GM12878 (cell line): ENCODE measurements at regions not wholly inside any gene's neighbourhood (a gene's known extent, or its start where the extent isn't known, plus 50 kb on each side); places are given as distances from the start of the nearest gene placed in this dataset.

Experiments
- ATAC-seq: fragments of 200-7000 bp; cut with Tn5 transposase; 3 replicates; pipeline ENCODE4 v1.9.1; 2020; ENCODE audit warnings: mild to moderate bottlenecking, moderate library complexity
- BruUV-seq: library from RNA; stranded (reverse); fragments of 400-500 nt; replicated peaks from 2 replicates; lab custom pipeline; 2021; lab: Mats Ljungman, UMichigan
- CTCF ChIA-PET: fragments of 300-600 bp; sonication (Branson Sonifier 250); formaldehyde crosslinking; extraction: SDS; loops from one replicate; lab custom pipeline; 2021; ENCODE audit warnings: inconsistent platforms; lab: Yijun Ruan, JAX
- POLR2A ChIA-PET: fragments of 350-600 bp; formaldehyde crosslinking; extraction: SDS; loops from one replicate; lab custom pipeline; 2021; ENCODE audit warnings: inconsistent platforms; lab: Charles Lee
- RAD21 ChIA-PET: fragments of 300-600 bp; sonication (Branson Sonifier 250); formaldehyde crosslinking; loops from one replicate; lab custom pipeline; 2023; ENCODE audit warnings: antibody characterized with exemption; ENCODE audit not compliant: unreplicated experiment; lab: Charles Lee
- SMC1A ChIA-PET: fragments of 300-600 bp; sonication (Branson Sonifier 250); formaldehyde crosslinking; loops from one replicate; lab custom pipeline; 2023; ENCODE audit not compliant: unreplicated experiment, uncharacterized antibody; lab: Charles Lee
- DNase-seq: peaks from one replicate; pipeline ENCODE4 v3.0.0-alpha.2; 2011; ENCODE audit warnings: low read depth, low spot score
- FAIRE-seq: peaks from 3 replicates; lab custom pipeline; 2011; peaks lifted over from hg19 to GRCh38; lab: Jason Lieb, UNC
- H2AFZ ChIP-seq: 2 replicates; pipeline ENCODE4 v1.6.0; 2011; ENCODE audit warnings: low read depth, low read length, control low read depth; ENCODE audit not compliant: control insufficient read depth
- H3K27ac ChIP-seq: 2 replicates; pipeline ENCODE4 v1.5.1; 2011; ENCODE audit warnings: control low read depth; ENCODE audit not compliant: control insufficient read depth, insufficient read depth
- H3K27me3 ChIP-seq, 2 experiments: replicated peaks in 1 of 2; 2 replicates each; pipeline versions ENCODE4 v1.6.0 to v1.6.1; 2011; ENCODE audit warnings: low read length in 1 of 2; ENCODE audit not compliant: control insufficient read depth in 2 of 2, insufficient read depth in 2 of 2
- H3K36me3 ChIP-seq, 2 experiments: 2 replicates each; pipeline ENCODE4 v1.5.1; 2011; ENCODE audit warnings: low read length in 1 of 2; ENCODE audit not compliant: control insufficient read depth in 2 of 2, insufficient read depth in 2 of 2
- H3K4me1 ChIP-seq: 2 replicates; pipeline ENCODE4 v1.6.1; 2011; ENCODE audit warnings: mild to moderate bottlenecking, low read length, moderate library complexity, mixed read lengths; ENCODE audit not compliant: control insufficient read depth, insufficient read depth
- H3K4me2 ChIP-seq: 2 replicates; pipeline ENCODE4 v1.6.0; 2011; ENCODE audit warnings: control low read depth; ENCODE audit not compliant: control insufficient read depth, insufficient read depth
- H3K4me3 ChIP-seq: fragments of 200-600 bp; sonication (generic); 2 replicates; pipeline ENCODE4 v1.5.1; 2016
- H3K79me2 ChIP-seq: 2 replicates; pipeline ENCODE4 v1.6.0; 2011; ENCODE audit warnings: low read length; ENCODE audit not compliant: control insufficient read depth, insufficient read depth
- H3K9ac ChIP-seq: 2 replicates; pipeline ENCODE4 v1.8.0; 2011; ENCODE audit warnings: low read length, control low read depth, mixed read lengths; ENCODE audit not compliant: control insufficient read depth, insufficient read depth
- H3K9me3 ChIP-seq: replicated peaks from 3 replicates; pipeline ENCODE4 v1.5.1; 2011; ENCODE audit warnings: mild to moderate bottlenecking, low read length; ENCODE audit not compliant: control insufficient read depth, insufficient read depth
- H4K20me1 ChIP-seq: 2 replicates; pipeline ENCODE4 v1.6.0; 2011; ENCODE audit not compliant: control insufficient read depth, insufficient read depth
- CBFB ChIP-seq: IDR thresholded peaks from 2 replicates; pipeline ENCODE4 v1.6.1; 2016; ENCODE audit warnings: antibody characterized with exemption, low read depth
- CBX5 ChIP-seq: sonication (generic); IDR thresholded peaks from 2 replicates; pipeline ENCODE4 v1.6.1; 2016; ENCODE audit warnings: low read depth, moderate library complexity, mild to moderate bottlenecking, inconsistent platforms
- EGR1 ChIP-seq, 2 experiments: IDR thresholded peaks; 1 replicate in 1 of 2; 2 replicates in 1 of 2; pipeline ENCODE4 v1.6.1; 2011 to 2012; ENCODE audit warnings: low read depth in 2 of 2, low read length in 2 of 2, borderline replicate concordance in 1 of 2, mild to moderate bottlenecking in 1 of 2, moderate library complexity in 1 of 2
- HCFC1 ChIP-seq: fragments of 150-350 bp; IDR thresholded peaks from 2 replicates; pipeline ENCODE4 v1.6.1; 2014; ENCODE audit warnings: low read length
- MTA2 ChIP-seq: fragments of 450-650 bp; IDR thresholded peaks from 2 replicates; pipeline ENCODE4 v1.6.1; 2016; ENCODE audit warnings: low read depth, mild to moderate bottlenecking, moderate library complexity
- MXI1 ChIP-seq: fragments of 150-350 bp; IDR thresholded peaks from 2 replicates; pipeline ENCODE4 v1.6.1; 2011; ENCODE audit warnings: low read depth, mild to moderate bottlenecking, inconsistent platforms, low read length, improper control_type of control experiment
- NRF1 ChIP-seq: conservative IDR thresholded peaks from 2 replicates; pipeline ENCODE4 v1.6.1; 2011; ENCODE audit warnings: mild to moderate bottlenecking, low read depth, low read length, improper control_type of control experiment
- SMC3 ChIP-seq: IDR thresholded peaks from 2 replicates; pipeline ENCODE4 v1.6.1; 2011; ENCODE audit warnings: low read length, improper control_type of control experiment, borderline replicate concordance
- ZNF217 ChIP-seq: fragments of 450-650 bp; IDR thresholded peaks from 2 replicates; pipeline ENCODE4 v1.6.1; 2017; ENCODE audit warnings: antibody characterized with exemption, mild to moderate bottlenecking
- WGBS: methylation state at CpG from one replicate; pipeline ENCODE4 v1.1.6; 2016; ENCODE audit warnings: low lambda C conversion rate; ENCODE audit not compliant: insufficient replicate concordance, insufficient coverage; ENCODE audit errors: missing lambda C conversion rate; 5-methylcytosine and 5-hydroxymethylcytosine counted together
- in situ Hi-C: fragments of 300-500 bp; cut with MboI; formaldehyde crosslinking; loops from 9 replicates; pipeline ENCODE4 v1.14.3; 2018; ENCODE audit warnings: mixed read lengths
- intact Hi-C: fragments of 100-400 bp; cut with micrococcal nuclease; formaldehyde crosslinking; loops from one replicate; pipeline ENCODE4 v1.14.2; 2022; ENCODE audit not compliant: unreplicated experiment
- TF ChIP-seq, protein P1 (sequence below): IDR thresholded peaks from 2 replicates; pipeline ENCODE4 v1.6.1; 2012; ENCODE audit warnings: low read depth, low read length, improper control_type of control experiment
- TF ChIP-seq, protein P2 (sequence below): IDR thresholded peaks from 2 replicates; pipeline ENCODE4 v1.6.1; 2012; ENCODE audit warnings: low read depth, low read length, improper control_type of control experiment
- TF ChIP-seq, protein P3 (sequence below): IDR thresholded peaks from 2 replicates; pipeline ENCODE4 v1.6.1; 2011; ENCODE audit warnings: mild to moderate bottlenecking, low read depth, low read length, moderate library complexity; ENCODE audit not compliant: insufficient replicate concordance

DNA sequence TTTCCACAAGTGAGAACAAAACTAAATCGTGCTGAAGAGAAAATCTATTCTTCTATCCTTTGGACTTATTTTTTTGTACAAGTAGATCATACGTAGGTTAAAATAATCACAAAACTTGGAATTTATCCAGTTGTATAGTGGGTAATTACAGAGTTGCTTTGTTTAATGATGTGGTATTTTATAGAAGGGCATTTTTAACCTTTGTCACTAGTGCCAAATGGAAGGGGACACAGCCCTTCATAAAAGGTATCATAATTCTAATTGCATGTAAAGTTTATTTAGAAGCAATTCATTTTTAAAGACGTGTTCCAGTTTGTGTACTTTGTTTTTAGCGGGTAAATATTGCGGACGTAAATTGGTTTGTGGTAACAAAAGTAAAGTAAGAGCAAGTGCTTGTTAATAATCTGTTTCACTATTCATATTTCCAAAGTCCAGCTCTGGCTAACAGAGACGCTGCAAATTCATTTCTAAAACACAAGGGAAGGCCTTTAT is 99.5 kb downstream of the ERCC5 start:
- ATAC-seq (no peak), FAIRE-seq (no peak), DNase-seq (no peak)
- Histone ChIP-seq H3K79me2 (no peaks in the 10 kb centered on the region), H3K4me3 (no peak overlapping the region), H3K9ac (no peak overlapping the region), H3K4me1 (no peaks in the 10 kb centered on the region), H3K36me3 (no peaks in the 10 kb centered on the region), H3K27ac (no peak overlapping the region), H3K9me3 (peaks cover 6% of the 10 kb centered on the region), H4K20me1 (no peaks in the 10 kb centered on the region), H3K27me3 (no peaks in the 10 kb centered on the region), H2AFZ (no peak overlapping the region), H3K4me2 (no peak overlapping the region)
- BruUV-seq = no TSS peak
- SMC1A ChIA-PET = no interaction called here
- CTCF ChIA-PET = no interaction called here
- RAD21 ChIA-PET = no interaction called here
- POLR2A ChIA-PET = no interaction called here
- in situ Hi-C loops (no loop called here), intact Hi-C loops (no loop called here)
- 67% methylated on average over 7 of the region's 7 CpGs for WGBS
- TF ChIP-seq ZNF217 (no peak), CBX5 (no peak), CBFB (no peak), MXI1 (no peak), SMC3 (no peak), EGR1 (IDR thresholded peaks at IDR 0.05; ENCODE audit: borderline replicate concordance in 1 of 2, low read depth in 2 of 2, low read length in 2 of 2) (no peak), MTA2 (no peak), HCFC1 (no peak), NRF1 (no peak)
- TF ChIP-seq, protein P1, sequence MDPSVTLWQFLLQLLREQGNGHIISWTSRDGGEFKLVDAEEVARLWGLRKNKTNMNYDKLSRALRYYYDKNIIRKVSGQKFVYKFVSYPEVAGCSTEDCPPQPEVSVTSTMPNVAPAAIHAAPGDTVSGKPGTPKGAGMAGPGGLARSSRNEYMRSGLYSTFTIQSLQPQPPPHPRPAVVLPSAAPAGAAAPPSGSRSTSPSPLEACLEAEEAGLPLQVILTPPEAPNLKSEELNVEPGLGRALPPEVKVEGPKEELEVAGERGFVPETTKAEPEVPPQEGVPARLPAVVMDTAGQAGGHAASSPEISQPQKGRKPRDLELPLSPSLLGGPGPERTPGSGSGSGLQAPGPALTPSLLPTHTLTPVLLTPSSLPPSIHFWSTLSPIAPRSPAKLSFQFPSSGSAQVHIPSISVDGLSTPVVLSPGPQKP = no peak
- TF ChIP-seq, protein P2, sequence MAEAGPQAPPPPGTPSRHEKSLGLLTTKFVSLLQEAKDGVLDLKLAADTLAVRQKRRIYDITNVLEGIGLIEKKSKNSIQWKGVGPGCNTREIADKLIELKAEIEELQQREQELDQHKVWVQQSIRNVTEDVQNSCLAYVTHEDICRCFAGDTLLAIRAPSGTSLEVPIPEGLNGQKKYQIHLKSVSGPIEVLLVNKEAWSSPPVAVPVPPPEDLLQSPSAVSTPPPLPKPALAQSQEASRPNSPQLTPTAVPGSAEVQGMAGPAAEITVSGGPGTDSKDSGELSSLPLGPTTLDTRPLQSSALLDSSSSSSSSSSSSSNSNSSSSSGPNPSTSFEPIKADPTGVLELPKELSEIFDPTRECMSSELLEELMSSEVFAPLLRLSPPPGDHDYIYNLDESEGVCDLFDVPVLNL = no peak
- TF ChIP-seq, protein P3, sequence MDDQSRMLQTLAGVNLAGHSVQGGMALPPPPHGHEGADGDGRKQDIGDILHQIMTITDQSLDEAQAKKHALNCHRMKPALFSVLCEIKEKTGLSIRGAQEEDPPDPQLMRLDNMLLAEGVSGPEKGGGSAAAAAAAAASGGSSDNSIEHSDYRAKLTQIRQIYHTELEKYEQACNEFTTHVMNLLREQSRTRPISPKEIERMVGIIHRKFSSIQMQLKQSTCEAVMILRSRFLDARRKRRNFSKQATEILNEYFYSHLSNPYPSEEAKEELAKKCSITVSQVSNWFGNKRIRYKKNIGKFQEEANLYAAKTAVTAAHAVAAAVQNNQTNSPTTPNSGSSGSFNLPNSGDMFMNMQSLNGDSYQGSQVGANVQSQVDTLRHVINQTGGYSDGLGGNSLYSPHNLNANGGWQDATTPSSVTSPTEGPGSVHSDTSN = no peak
